BJ (cell line): ENCODE measurements at regions not wholly inside any gene's neighbourhood (a gene's known extent, or its start where the extent isn't known, plus 50 kb on each side); places are given as distances from the start of the nearest gene placed in this dataset.
A peak's percentile ranks its signal among the peaks of the same experiment; 100 is the strongest.

Source experiments
- CTCF ChIA-PET: fragments of 350-600 bp; formaldehyde crosslinking; extraction: SDS; loops from one replicate; lab custom pipeline; 2021; ENCODE audit warnings: antibody characterized with exemption, inconsistent platforms; lab: Yijun Ruan, JAX
- POLR2A ChIA-PET: fragments of 300-600 bp; sonication (Branson Sonifier 250); formaldehyde crosslinking; extraction: SDS; loops from one replicate; lab custom pipeline; 2021; ENCODE audit warnings: antibody characterized with exemption; lab: Charles Lee
- DNase-seq: peaks from one replicate; pipeline ENCODE4 v3.0.0-alpha.2; 2011; ENCODE audit warnings: low read depth
- H3K27me3 ChIP-seq: 2 replicates; pipeline ENCODE4 v1.6.0; 2011; ENCODE audit warnings: low read length; ENCODE audit not compliant: control insufficient read depth, insufficient read depth
- H3K36me3 ChIP-seq: 2 replicates; pipeline ENCODE4 v1.5.1; 2011; ENCODE audit warnings: low read length; ENCODE audit not compliant: control insufficient read depth, insufficient read depth
- H3K4me3 ChIP-seq: 2 replicates; pipeline ENCODE4 v1.5.1; 2011; ENCODE audit warnings: low read depth, mild to moderate bottlenecking, control low read depth, low read length
- TF ChIP-seq, protein P1 (sequence below): IDR thresholded peaks from 2 replicates; pipeline ENCODE4 v1.5.1; 2011; ENCODE audit warnings: low read depth, mild to moderate bottlenecking, control low read depth, inconsistent platforms, low read length, moderate library complexity; ENCODE audit not compliant: insufficient read depth

DNA sequence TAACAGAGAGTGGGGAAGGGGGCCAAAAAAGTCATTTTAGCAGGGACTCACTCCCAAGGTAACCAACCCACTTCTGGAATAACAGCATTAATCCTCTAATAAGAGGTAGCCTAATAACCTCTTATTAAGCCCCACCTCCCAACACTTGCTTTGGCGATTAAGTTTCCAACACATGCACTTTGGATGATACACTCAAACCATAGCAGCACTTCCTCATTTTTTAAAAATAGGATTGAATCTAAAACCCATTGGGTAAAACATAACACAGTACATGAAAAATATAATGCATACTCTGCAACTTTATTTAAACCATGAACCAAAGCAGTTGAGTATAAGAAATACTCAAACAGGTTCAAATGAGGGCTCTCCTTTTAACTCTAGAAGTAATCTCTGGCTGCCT, 318.3 kb downstream of the HACE1 start:
- DNase-seq, result no peak
- TF ChIP-seq, protein P1, sequence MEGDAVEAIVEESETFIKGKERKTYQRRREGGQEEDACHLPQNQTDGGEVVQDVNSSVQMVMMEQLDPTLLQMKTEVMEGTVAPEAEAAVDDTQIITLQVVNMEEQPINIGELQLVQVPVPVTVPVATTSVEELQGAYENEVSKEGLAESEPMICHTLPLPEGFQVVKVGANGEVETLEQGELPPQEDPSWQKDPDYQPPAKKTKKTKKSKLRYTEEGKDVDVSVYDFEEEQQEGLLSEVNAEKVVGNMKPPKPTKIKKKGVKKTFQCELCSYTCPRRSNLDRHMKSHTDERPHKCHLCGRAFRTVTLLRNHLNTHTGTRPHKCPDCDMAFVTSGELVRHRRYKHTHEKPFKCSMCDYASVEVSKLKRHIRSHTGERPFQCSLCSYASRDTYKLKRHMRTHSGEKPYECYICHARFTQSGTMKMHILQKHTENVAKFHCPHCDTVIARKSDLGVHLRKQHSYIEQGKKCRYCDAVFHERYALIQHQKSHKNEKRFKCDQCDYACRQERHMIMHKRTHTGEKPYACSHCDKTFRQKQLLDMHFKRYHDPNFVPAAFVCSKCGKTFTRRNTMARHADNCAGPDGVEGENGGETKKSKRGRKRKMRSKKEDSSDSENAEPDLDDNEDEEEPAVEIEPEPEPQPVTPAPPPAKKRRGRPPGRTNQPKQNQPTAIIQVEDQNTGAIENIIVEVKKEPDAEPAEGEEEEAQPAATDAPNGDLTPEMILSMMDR, result no peak
- CTCF ChIA-PET, result no interaction called here
- Histone ChIP-seq H3K27me3 (no peaks in the 10 kb centered on the region), H3K4me3 (no peak overlapping the region), H3K36me3 (no peaks in the 10 kb centered on the region)
- POLR2A ChIA-PET, result no interaction called here

DNA sequence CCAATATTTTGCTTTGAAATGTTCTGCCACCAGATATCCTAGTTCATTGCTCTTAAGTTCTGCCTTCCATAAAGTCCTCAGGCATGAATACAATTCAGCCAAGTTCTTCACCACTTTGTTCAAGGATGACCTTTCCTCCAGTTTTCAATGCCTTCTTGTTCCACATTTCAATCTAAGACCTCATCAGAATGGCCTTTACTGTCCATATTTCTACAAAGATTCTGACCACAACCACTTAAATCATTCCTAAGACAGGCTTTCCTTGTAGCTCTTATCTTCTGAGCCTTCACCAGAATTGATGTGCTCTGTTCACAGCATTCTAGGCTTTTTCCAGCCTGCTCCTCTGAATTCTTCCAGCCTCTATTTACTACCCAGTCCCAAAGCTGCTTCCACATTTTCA, 319.0 kb downstream of the HACE1 start:
- Histone ChIP-seq H3K36me3 (no peaks in the 10 kb centered on the region), H3K27me3 (no peaks in the 10 kb centered on the region), H3K4me3 (no peak overlapping the region)
- TF ChIP-seq, protein P1, result no peak
- peak; percentile 89 for DNase-seq
- CTCF ChIA-PET, result interaction anchor here (0.6 kb wide), 1 partner anchor 126 kb away, joined by 3 read pairs; no protein-coding TSS in a partner anchor
- POLR2A ChIA-PET, result no interaction called here

DNA sequence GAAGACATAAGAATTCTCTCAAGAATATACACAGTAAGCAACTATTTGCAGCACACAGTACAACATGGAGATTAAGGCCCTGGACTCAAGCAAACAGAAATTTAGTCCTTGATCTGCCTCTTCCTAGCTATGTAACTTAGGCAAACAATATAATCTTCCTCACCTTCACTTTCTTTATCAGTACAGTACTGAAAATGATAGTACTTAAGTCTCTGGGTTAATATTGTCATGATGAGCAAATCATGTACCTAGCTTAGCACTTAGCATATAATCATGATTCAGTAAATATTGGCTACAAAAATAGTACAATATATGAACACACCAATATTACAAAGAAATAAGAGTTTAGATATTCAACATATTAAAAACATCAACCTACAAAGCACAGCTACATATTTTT, 320.5 kb downstream of the HACE1 start:
- POLR2A ChIA-PET, result no interaction called here
- DNase-seq, result no peak
- H3K27me3 ChIP-seq, result no peaks in the 10 kb centered on the region
- no peak overlapping the region for H3K4me3 ChIP-seq
- CTCF ChIA-PET, result interaction anchor here (1.4 to 1.6 kb wide), 2 partner anchors 11 to 13 kb away, joined by 3 read pairs; no protein-coding TSS in a partner anchor
- H3K36me3 ChIP-seq, result no peaks in the 10 kb centered on the region
- TF ChIP-seq, protein P1, result no peak

GRCh38 chr6:104537872-104538271, 321.8 kb downstream of the HACE1 start:
- no peak overlapping the region for H3K4me3 ChIP-seq
- H3K36me3 ChIP-seq, result no peaks in the 10 kb centered on the region
- ChIA-PET POLR2A (no interaction called here), CTCF (interaction anchor here (0.6 kb wide), 1 partner anchor 11 kb away, joined by 4 read pairs; no protein-coding TSS in a partner anchor)
- no peaks in the 10 kb centered on the region for H3K27me3 ChIP-seq
- DNase-seq, result no peak
- TF ChIP-seq, protein P1, result no peak

- Histone ChIP-seq H3K36me3 (no peaks in the 10 kb centered on the region), H3K4me3 (no peak overlapping the region), H3K27me3 (no peaks in the 10 kb centered on the region)
- DNase-seq, result peak; percentile 83
- CTCF ChIA-PET, result no interaction called here
- TF ChIP-seq, protein P1, result no peak
- POLR2A ChIA-PET, result no interaction called here
Observed at GRCh38 chr6:104537180-104537579, 322.5 kb downstream of the HACE1 start.
